K562 (cell line): ENCODE measurements at regions not wholly inside any gene's neighbourhood (a gene's known extent, or its start where the extent isn't known, plus 50 kb on each side); places are given as distances from the start of the nearest gene placed in this dataset.

ENCODE experiments used
- ATAC-seq: fragments of 200-7000 bp; cut with Tn5 transposase; 3 replicates; pipeline ENCODE4 v1.9.1; 2020; ENCODE audit warnings: moderate library complexity
- BruUV-seq: library from RNA; stranded (reverse); fragments of 400-500 nt; replicated peaks from 2 replicates; lab custom pipeline; 2021; lab: Mats Ljungman, UMichigan
- CTCF ChIA-PET: fragments of 300-600 bp; formaldehyde crosslinking; extraction: SDS; loops from one replicate; lab custom pipeline; 2021; ENCODE audit warnings: low intra/inter-chr PET ratio; lab: Yijun Ruan, JAX
- POLR2A ChIA-PET: fragments of 300-600, 350-650 bp; sonication (Branson Sonifier 250); formaldehyde crosslinking; extraction: SDS; loops from one replicate; lab custom pipeline; 2021; ENCODE audit warnings: antibody characterized with exemption, inconsistent platforms; lab: Yijun Ruan, JAX
- DNase-seq, 4 experiments: peaks; one replicate each; pipeline versions ENCODE4 v3.0.0 to v3.0.0-alpha.2; 2011 to 2018; ENCODE audit warnings: low spot score in 3 of 4, mixed read lengths in 3 of 4; ENCODE audit errors: extremely low read depth in 1 of 4
- FAIRE-seq: peaks from 2 replicates; lab custom pipeline; 2011; peaks lifted over from hg19 to GRCh38; lab: Jason Lieb, UNC
- H2AFZ ChIP-seq: 2 replicates; pipeline ENCODE4 v1.6.0; 2011; ENCODE audit warnings: low read depth, low read length, control low read depth, inconsistent platforms
- H3K27ac ChIP-seq: fragments of 200-600 bp; 3 replicates; pipeline ENCODE4 v1.8.0; 2011; ENCODE audit warnings: low read depth, mild to moderate bottlenecking, control low read depth, inconsistent platforms, low read length, moderate library complexity, mixed read lengths; ENCODE audit errors: extremely low read depth
- H3K27me3 ChIP-seq, 2 experiments: fragments of 300-600 bp in 1 of 2; 2 replicates in 1 of 2; 3 replicates in 1 of 2; pipeline versions ENCODE4 v1.6.0 to v1.8.0; 2011; ENCODE audit warnings: inconsistent platforms in 2 of 2, low read length in 2 of 2, mild to moderate bottlenecking in 1 of 2, mixed read lengths in 1 of 2, moderate library complexity in 1 of 2; ENCODE audit not compliant: control insufficient read depth in 2 of 2, insufficient read depth in 2 of 2
- H3K36me3 ChIP-seq: fragments of 300-600 bp; 3 replicates; pipeline ENCODE4 v1.8.0; 2011; ENCODE audit warnings: mild to moderate bottlenecking, low read length, inconsistent platforms; ENCODE audit not compliant: control insufficient read depth, insufficient read depth
- H3K4me1 ChIP-seq, 2 experiments: fragments of 200-600 bp in 1 of 2; replicated peaks in 1 of 2; 2 replicates in 1 of 2; 3 replicates in 1 of 2; pipeline versions ENCODE4 v1.5.1 to v1.8.0; 2011; ENCODE audit warnings: inconsistent platforms in 2 of 2, low read length in 2 of 2, mild to moderate bottlenecking in 1 of 2, mixed read lengths in 1 of 2, moderate library complexity in 1 of 2; ENCODE audit not compliant: control insufficient read depth in 2 of 2, insufficient read depth in 2 of 2
- H3K4me2 ChIP-seq: 2 replicates; pipeline ENCODE4 v1.6.1; 2011; ENCODE audit warnings: low read length, control low read depth, inconsistent platforms, mixed read lengths; ENCODE audit not compliant: insufficient read depth
- H3K4me3 ChIP-seq: fragments of 200-600 bp; sonication (generic), shearing (Covaris generic); 2 replicates; pipeline ENCODE4 v1.5.1; 2016; ENCODE audit warnings: control low read depth, inconsistent platforms
- H3K79me2 ChIP-seq: fragments of 200-600 bp; 3 replicates; pipeline ENCODE4 v1.8.0; 2011; ENCODE audit warnings: low read length, inconsistent platforms; ENCODE audit not compliant: control insufficient read depth, insufficient read depth
- H3K9ac ChIP-seq, 2 experiments: 2 replicates each; pipeline versions ENCODE4 v1.6.0 to v1.6.1; 2011; ENCODE audit warnings: low read depth in 2 of 2, low read length in 2 of 2, control low read depth in 1 of 2, inconsistent platforms in 1 of 2, mild to moderate bottlenecking in 1 of 2, mixed read lengths in 1 of 2; ENCODE audit not compliant: insufficient read depth in 1 of 2
- H3K9me1 ChIP-seq: one replicate; pipeline ENCODE4 v1.6.0; 2011; ENCODE audit warnings: inconsistent platforms, mild to moderate bottlenecking, low read length, moderate library complexity; ENCODE audit not compliant: control insufficient read depth, insufficient read depth
- H3K9me3 ChIP-seq: replicated peaks from 2 replicates; pipeline ENCODE4 v1.5.1; 2011; ENCODE audit warnings: low read depth, low read length, inconsistent platforms; ENCODE audit not compliant: control insufficient read depth, insufficient read depth
- H4K20me1 ChIP-seq: replicated peaks from 2 replicates; pipeline ENCODE4 v1.6.1; 2011; ENCODE audit warnings: low read length, inconsistent platforms, mixed read lengths; ENCODE audit not compliant: control insufficient read depth, insufficient read depth
- ASH1L ChIP-seq: fragments of 450-650 bp; IDR thresholded peaks from 2 replicates; pipeline ENCODE4 v1.6.1; 2018; ENCODE audit warnings: borderline replicate concordance, mild to moderate bottlenecking, low read depth; ENCODE audit not compliant: partially characterized antibody
- CREB1 ChIP-seq, 2 experiments: sonication (generic) in 1 of 2; formaldehyde crosslinking in 1 of 2; IDR thresholded peaks; 2 replicates each; pipeline versions ENCODE4 v1.6.1 to v1.8.0; 2012 to 2022; ENCODE audit warnings: inconsistent platforms in 1 of 2, mild to moderate bottlenecking in 1 of 2, missing genetic modification reagents in 1 of 2, moderate library complexity in 1 of 2
- GTF2A2 ChIP-seq: IDR thresholded peaks from 2 replicates; pipeline ENCODE4 v1.6.1; 2016; ENCODE audit warnings: mild to moderate bottlenecking, missing genetic modification characterization, missing compliant biosample characterization
- HDAC2 ChIP-seq: fragments of 450-650 bp; IDR thresholded peaks from 2 replicates; pipeline ENCODE4 v1.6.1; 2016; ENCODE audit warnings: mild to moderate bottlenecking
- MAFG ChIP-seq: fragments of 450-650 bp; conservative IDR thresholded peaks from 2 replicates; pipeline ENCODE4 v1.6.1; 2016; ENCODE audit warnings: missing genetic modification characterization, missing compliant biosample characterization
- MAFK ChIP-seq: IDR thresholded peaks from 2 replicates; pipeline ENCODE4 v1.6.1; 2011; ENCODE audit warnings: low read length, improper control_type of control experiment
- OTX1 ChIP-seq: fragments of 450-650 bp; formaldehyde crosslinking; IDR thresholded peaks from 2 replicates; pipeline ENCODE4 v1.4.0; 2022; ENCODE audit warnings: mild to moderate bottlenecking
- SMARCA5 ChIP-seq: fragments of 450-650 bp; IDR thresholded peaks from 2 replicates; pipeline ENCODE4 v1.6.1; 2016
- TCF3 ChIP-seq: sonication (generic); formaldehyde crosslinking; IDR thresholded peaks from 2 replicates; pipeline ENCODE4 v1.4.0; 2020; ENCODE audit warnings: mild to moderate bottlenecking, missing genetic modification reagents
- THRA ChIP-seq: fragments of 450-650 bp; IDR thresholded peaks from 2 replicates; pipeline ENCODE4 v1.6.1; 2017; ENCODE audit warnings: mild to moderate bottlenecking, moderate library complexity
- XRCC5 ChIP-seq: fragments of 200-400 bp; formaldehyde crosslinking; IDR thresholded peaks from 2 replicates; pipeline ENCODE4 v1.6.1; 2017; ENCODE audit warnings: low read depth, mild to moderate bottlenecking, low read length
- ZNF77 ChIP-seq: fragments of 250-450 bp; sonication (Bioruptor Pico); IDR thresholded peaks from 2 replicates; pipeline ENCODE4 v1.5.0; 2020
- WGBS: fragments of 100-300 bp; shearing (Covaris generic); methylation state at CpG from one replicate; pipeline ENCODE4 v1.1.6; 2016; ENCODE audit warnings: low coverage, mixed read lengths; ENCODE audit not compliant: insufficient coverage; ENCODE audit errors: missing lambda C conversion rate; 5-methylcytosine and 5-hydroxymethylcytosine counted together
- in situ Hi-C: fragments of 300-500 bp; cut with MboI; formaldehyde crosslinking; loops from 4 replicates; pipeline ENCODE4 v1.15.0; 2018; ENCODE audit warnings: inconsistent platforms, mixed read lengths
- intact Hi-C: fragments of 100-400 bp; cut with micrococcal nuclease; formaldehyde crosslinking; loops from 2 replicates; pipeline ENCODE4 v1.14.2; 2022

GRCh38 chr5:10085185-10085584, 164.5 kb downstream of the ATPSCKMT start:
- no peak overlapping the region for H2AFZ ChIP-seq
- H3K4me1 ChIP-seq: no peaks in the 10 kb centered on the region
- H3K9me1 ChIP-seq: no peaks in the 10 kb centered on the region
- H3K4me2 ChIP-seq: no peak overlapping the region
- H4K20me1 ChIP-seq: no peaks in the 10 kb centered on the region
- no peak overlapping the region for H3K9ac ChIP-seq
- no TSS peak for BruUV-seq
- in situ Hi-C loops: no loop called here
- intact Hi-C loops: no loop called here
- 0% methylated on average over 5 of the region's 5 CpGs for WGBS
- DNase-seq: no peak
- no peak for FAIRE-seq
- no peaks in the 10 kb centered on the region for H3K36me3 ChIP-seq
- no peak overlapping the region for H3K4me3 ChIP-seq
- ATAC-seq: no peak
- peaks cover 0 to 4% of the 10 kb centered on the region in 2 experiments; a peak in 2 of 5 replicates for H3K27me3 ChIP-seq
- TF ChIP-seq XRCC5 (no peak), ASH1L (no peak), MAFG (tag) (no peak), GTF2A2 (tag) (no peak)
- POLR2A ChIA-PET: no interaction called here
- CTCF ChIA-PET: no interaction called here
- no peak overlapping the region for H3K27ac ChIP-seq
- H3K79me2 ChIP-seq: no peaks in the 10 kb centered on the region
- no peaks in the 10 kb centered on the region for H3K9me3 ChIP-seq

GRCh38 chr5:10081584-10081983, 168.1 kb downstream of the ATPSCKMT start:
- in situ Hi-C loops (no loop called here), intact Hi-C loops (no loop called here)
- 0% methylated on average over 4 of the region's 4 CpGs for WGBS
- ATAC-seq (no peak), FAIRE-seq (no peak), DNase-seq (no peak)
- H3K4me1 ChIP-seq: no peaks in the 10 kb centered on the region
- H3K9me1 ChIP-seq: no peaks in the 10 kb centered on the region
- no peaks in the 10 kb centered on the region for H4K20me1 ChIP-seq
- no peak overlapping the region for H2AFZ ChIP-seq
- no peak overlapping the region for H3K4me3 ChIP-seq
- H3K9me3 ChIP-seq: no peaks in the 10 kb centered on the region
- no peak overlapping the region for H3K4me2 ChIP-seq
- no peak overlapping the region for H3K9ac ChIP-seq
- ChIA-PET POLR2A (interaction anchor here (0.6 kb wide), 1 partner anchor 1296 kb away, joined by 4 read pairs; no protein-coding TSS in a partner anchor), CTCF (no interaction called here)
- H3K27me3 ChIP-seq: peaks cover 3 to 18% of the 10 kb centered on the region in 2 experiments; a peak in 4 of 5 replicates
- H3K27ac ChIP-seq: no peak overlapping the region
- H3K36me3 ChIP-seq: no peaks in the 10 kb centered on the region
- no peaks in the 10 kb centered on the region for H3K79me2 ChIP-seq
- BruUV-seq: no TSS peak
- no peak for TF ChIP-seq ZNF77 (CRISPR knock-in tag)
- no peak for TF ChIP-seq MAFK
- no peak for TF ChIP-seq OTX1 (CRISPR knock-in tag)
- no peak for TF ChIP-seq THRA
- no peak for TF ChIP-seq TCF3 (CRISPR knock-in tag)
- TF ChIP-seq HDAC2: no peak
- no peak for TF ChIP-seq SMARCA5
- TF ChIP-seq CREB1 (IDR thresholded peaks at IDR 0.05): no peak
- TF ChIP-seq CREB1 (CRISPR knock-in tag; IDR thresholded peaks at IDR 0.05): no peak
